ENCODE measurements at regions not wholly inside any gene's neighbourhood (a gene's known extent, or its start where the extent isn't known, plus 50 kb on each side); places are given as distances from the start of the nearest gene placed in this dataset.
"Not testable (repeated sequence)": the region's sequence is repeated elsewhere in the genome, so short reads cannot be mapped to it uniquely, and the experiment has no call there.

DNA sequence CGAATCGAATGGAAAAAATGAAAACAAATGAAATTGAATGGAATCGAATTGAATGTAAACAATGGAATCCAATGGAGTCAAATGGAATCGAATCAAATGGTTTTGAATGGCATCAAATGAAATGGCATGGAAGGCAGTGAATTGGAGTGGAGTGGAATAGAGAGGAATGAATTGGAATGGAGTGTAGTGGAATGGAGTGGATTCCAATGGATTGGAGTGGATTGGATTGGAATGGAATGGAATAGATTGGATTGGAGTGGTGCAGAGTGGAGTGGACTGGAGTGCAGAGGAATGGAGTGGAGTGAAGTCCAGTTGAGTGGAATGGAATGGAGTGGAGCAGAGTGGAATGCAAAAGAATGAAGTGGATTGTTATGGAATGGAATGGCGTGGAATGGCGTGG is 1026.3 kb downstream of the CDY1 start (continued):
- TF ChIP-seq FOXA1 (IDR thresholded peaks at IDR 0.05): peak; percentile 45; the same call in 1 of the 2 replicates
- TF ChIP-seq FOXA1 (CRISPR knock-in tag; IDR thresholded peaks at IDR 0.05): not testable (repeated sequence)

DNA sequence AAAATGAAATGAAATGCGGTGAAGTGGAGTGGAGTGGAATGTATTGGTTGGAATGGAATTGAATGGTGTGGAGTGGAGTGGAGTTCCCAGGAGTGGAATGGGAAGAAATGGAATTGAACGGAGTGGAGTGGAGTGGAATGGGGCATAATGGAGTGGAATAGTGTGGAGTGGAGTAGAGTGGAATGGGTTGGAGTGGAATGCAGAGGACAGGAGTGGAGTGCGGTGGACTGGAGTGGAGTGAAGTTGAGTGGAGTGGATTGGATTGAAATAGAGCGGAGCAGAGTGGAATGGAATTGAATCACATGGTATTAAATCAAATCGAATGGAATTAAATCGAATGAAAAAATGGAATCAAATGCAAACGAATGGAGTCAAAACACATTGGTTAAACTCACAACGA is 1042.3 kb downstream of the CDY1 start:
- H3K4me3 ChIP-seq (replicated peaks in 1 of 3; ENCODE audit: insufficient read depth in 1 of 3, low read depth in 2 of 3, low read length in 3 of 3); in situ Hi-C loops (cut with HindIII; ENCODE audit: extremely low pct_ligation_motif_present, low pct_unique_long_range_greater_than_20kb); intact Hi-C loops (cut with micrococcal nuclease; ENCODE audit: unreplicated experiment); H2AFZ ChIP-seq (ENCODE audit: low read length); DNase-seq (ENCODE audit: low spot score); H3K4me1 ChIP-seq (ENCODE audit: insufficient read depth, low read length); BruUV-seq (replicated peaks); H3K79me2 ChIP-seq (ENCODE audit: insufficient read depth, low read length); H4K20me1 ChIP-seq (ENCODE audit: insufficient read depth, low read length); H3K27me3 ChIP-seq (ENCODE audit: control insufficient read depth in 1 of 2, insufficient read depth in 2 of 2, low read length in 2 of 2); CTCF ChIA-PET (ENCODE audit: low intra/inter-chr PET ratio, low total read pairs); POLR2A ChIA-PET; H3K4me2 ChIP-seq (ENCODE audit: low read depth, low read length); H3K36me3 ChIP-seq (replicated peaks in 1 of 2; ENCODE audit: control insufficient read depth in 1 of 2, insufficient read depth in 2 of 2, low read length in 2 of 2); H3K27ac ChIP-seq (ENCODE audit: extremely low read length, insufficient read depth, low read length); ATAC-seq; FAIRE-seq; H3K9ac ChIP-seq (ENCODE audit: insufficient read depth, low read depth, low read length): not testable (repeated sequence)
- H3K9me3 ChIP-seq (ENCODE audit: low read length): peaks cover 67% of the 10 kb centered on the region
- 41% methylated on average over 8 of the region's 8 CpGs for WGBS (ENCODE audit: low lambda C conversion rate)

DNA sequence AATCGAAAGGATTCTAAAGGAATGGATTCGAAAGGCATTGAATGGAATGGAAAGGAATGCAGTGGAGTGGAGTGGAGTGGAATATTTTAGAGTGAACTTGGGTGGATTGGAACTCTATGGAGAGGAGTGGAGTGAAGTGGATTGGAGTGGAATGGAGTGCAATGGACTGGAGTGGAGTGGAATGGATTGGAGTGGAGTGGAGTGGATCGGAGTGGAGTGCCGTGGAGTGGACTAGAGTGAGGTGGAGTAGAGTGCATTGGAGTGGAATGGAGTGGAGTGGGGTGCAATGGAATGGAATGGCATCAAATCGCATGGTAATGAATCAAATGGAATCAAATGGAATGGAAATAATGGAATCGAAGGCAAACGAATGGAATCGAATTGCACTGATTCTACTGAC is 1044.8 kb downstream of the CDY1 start:
- POLR2A ChIA-PET; H3K4me2 ChIP-seq (ENCODE audit: low read depth, low read length); H3K4me3 ChIP-seq (replicated peaks in 1 of 3; ENCODE audit: insufficient read depth in 1 of 3, low read depth in 2 of 3, low read length in 3 of 3); DNase-seq (ENCODE audit: low spot score); H3K79me2 ChIP-seq (ENCODE audit: insufficient read depth, low read length); CTCF ChIA-PET (ENCODE audit: low intra/inter-chr PET ratio, low total read pairs); FAIRE-seq; intact Hi-C loops (cut with micrococcal nuclease; ENCODE audit: unreplicated experiment); H3K4me1 ChIP-seq (ENCODE audit: insufficient read depth, low read length); H2AFZ ChIP-seq (ENCODE audit: low read length); ATAC-seq; H3K27ac ChIP-seq (ENCODE audit: extremely low read length, insufficient read depth, low read length); BruUV-seq (replicated peaks); in situ Hi-C loops (cut with HindIII; ENCODE audit: extremely low pct_ligation_motif_present, low pct_unique_long_range_greater_than_20kb); H4K20me1 ChIP-seq (ENCODE audit: insufficient read depth, low read length); H3K36me3 ChIP-seq (replicated peaks in 1 of 2; ENCODE audit: control insufficient read depth in 1 of 2, insufficient read depth in 2 of 2, low read length in 2 of 2); H3K27me3 ChIP-seq (ENCODE audit: control insufficient read depth in 1 of 2, insufficient read depth in 2 of 2, low read length in 2 of 2); H3K9ac ChIP-seq (ENCODE audit: insufficient read depth, low read depth, low read length): not testable (repeated sequence)
- WGBS (ENCODE audit: low lambda C conversion rate): 12% methylated on average over 8 of the region's 8 CpGs
- H3K9me3 ChIP-seq (ENCODE audit: low read length): peaks cover 76% of the 10 kb centered on the region

Data from HepG2 (cell line).